SK-N-SH (cell line): ENCODE measurements at regions not wholly inside any gene's neighbourhood (a gene's known extent, or its start where the extent isn't known, plus 50 kb on each side); places are given as distances from the start of the nearest gene placed in this dataset.

Experiments
- CTCF ChIA-PET: fragments of 300-600, 350-600 bp; formaldehyde crosslinking; extraction: SDS; loops from one replicate; lab custom pipeline; 2021; lab: Yijun Ruan, JAX
- POLR2A ChIA-PET: fragments of 350-600 bp; sonication (Branson Sonifier 250); formaldehyde crosslinking; extraction: SDS; loops from one replicate; lab custom pipeline; 2020; ENCODE audit warnings: antibody characterized with exemption, inconsistent platforms; lab: Yijun Ruan, JAX
- DNase-seq: peaks from one replicate; pipeline ENCODE4 v3.0.0; 2012
- H2AFZ ChIP-seq: fragments of 200-600 bp; sonication (generic); 2 replicates; pipeline ENCODE4 v1.8.1; 2016; ENCODE audit warnings: antibody characterized with exemption, mild to moderate bottlenecking, low read depth
- H3F3A ChIP-seq: fragments of 200-600 bp; sonication (generic); replicated peaks from 2 replicates; pipeline ENCODE3; 2016; ENCODE audit warnings: antibody characterized with exemption, mild to moderate bottlenecking; ENCODE audit not compliant: insufficient read depth
- H3K27ac ChIP-seq, 2 experiments: fragments of 200-500 bp in 1 of 2; fragments of 200-600 bp in 1 of 2; sonication (Bioruptor generic) in 1 of 2; sonication (generic), shearing (Covaris generic) in 1 of 2; 2 replicates each; pipeline versions ENCODE4 v1.5.1 to v1.6.1; 2014 to 2016; ENCODE audit warnings: low read depth in 2 of 2, inconsistent platforms in 1 of 2, low read length in 1 of 2, mild to moderate bottlenecking in 1 of 2, mixed read lengths in 1 of 2
- H3K27me3 ChIP-seq: fragments of 200-600 bp; sonication (generic), shearing (Covaris generic); 2 replicates; pipeline ENCODE4 v1.6.1; 2016; ENCODE audit warnings: mixed run types; ENCODE audit not compliant: insufficient read depth
- H3K36me3 ChIP-seq, 2 experiments: fragments of 200-500 bp in 1 of 2; fragments of 200-600 bp in 1 of 2; sonication (Bioruptor generic) in 1 of 2; sonication (generic) in 1 of 2; replicated peaks in 1 of 2; 2 replicates each; pipeline versions ENCODE3 to v1.5.1; 2014 to 2016; ENCODE audit warnings: low read length in 1 of 2, mild to moderate bottlenecking in 1 of 2; ENCODE audit not compliant: insufficient read depth in 2 of 2, control insufficient read depth in 1 of 2
- H3K4me1 ChIP-seq, 2 experiments: fragments of 200-500 bp in 1 of 2; fragments of 200-600 bp in 1 of 2; sonication (Bioruptor generic) in 1 of 2; sonication (generic), shearing (Covaris generic) in 1 of 2; 2 replicates each; pipeline versions ENCODE4 v1.5.1 to v1.6.1; 2014 to 2016; ENCODE audit warnings: low read depth in 1 of 2, low read length in 1 of 2, mixed run types in 1 of 2; ENCODE audit not compliant: insufficient read depth in 2 of 2, control insufficient read depth in 1 of 2
- H3K4me2 ChIP-seq: fragments of 200-600 bp; sonication (generic), shearing (Covaris generic); 2 replicates; pipeline ENCODE4 v1.6.1; 2017; ENCODE audit warnings: mixed run types
- H3K4me3 ChIP-seq, 2 experiments: fragments of 200-500 bp in 1 of 2; fragments of 200-600 bp in 1 of 2; sonication (Bioruptor generic) in 1 of 2; sonication (generic), shearing (Covaris generic) in 1 of 2; 2 replicates each; pipeline versions ENCODE4 v1.5.1 to v1.8.1; 2014 to 2016; ENCODE audit warnings: low read depth in 2 of 2, inconsistent platforms in 1 of 2, low read length in 1 of 2, mild to moderate bottlenecking in 1 of 2, mixed read lengths in 1 of 2, moderate library complexity in 1 of 2
- H3K79me2 ChIP-seq: fragments of 200-600 bp; sonication (generic); 2 replicates; pipeline ENCODE4 v1.8.1; 2017; ENCODE audit warnings: mild to moderate bottlenecking; ENCODE audit not compliant: insufficient read depth
- H3K9ac ChIP-seq: fragments of 200-600 bp; sonication (generic); 2 replicates; pipeline ENCODE4 v1.6.1; 2017; ENCODE audit warnings: mixed run types
- H3K9me2 ChIP-seq: fragments of 200-600 bp; sonication (generic); 2 replicates; pipeline ENCODE4 v1.6.1; 2017; ENCODE audit warnings: mixed run types
- H3K9me3 ChIP-seq: fragments of 200-600 bp; sonication (generic); 2 replicates; pipeline ENCODE4 v1.6.1; 2017; ENCODE audit warnings: mixed run types, mild to moderate bottlenecking, moderate library complexity
- H4K20me1 ChIP-seq: fragments of 200-600 bp; sonication (generic); 2 replicates; pipeline ENCODE4 v1.6.1; 2017; ENCODE audit warnings: mild to moderate bottlenecking, mixed run types; ENCODE audit not compliant: insufficient read depth
- CHD2 ChIP-seq: fragments of 150-350 bp; IDR thresholded peaks from 2 replicates; pipeline ENCODE4 v1.6.1; 2018; ENCODE audit warnings: low read length; ENCODE audit not compliant: partially characterized antibody
- CTCF ChIP-seq: fragments of 200-600 bp; sonication (generic); IDR thresholded peaks from 2 replicates; pipeline ENCODE4 v1.6.1; 2017; ENCODE audit warnings: antibody characterized with exemption, mild to moderate bottlenecking, moderate library complexity
- ELF1 ChIP-seq: IDR thresholded peaks from 2 replicates; pipeline ENCODE4 v1.4.0; 2012
- EP300 ChIP-seq, 2 experiments: IDR thresholded peaks; 2 replicates each; pipeline versions ENCODE4 v1.4.0 to v1.6.1; 2012; ENCODE audit warnings: borderline replicate concordance in 1 of 2, low read depth in 1 of 2, low read length in 1 of 2
- FOSL2 ChIP-seq: IDR thresholded peaks from 2 replicates; pipeline ENCODE4 v1.4.0; 2012; ENCODE audit warnings: low read depth, mild to moderate bottlenecking, moderate library complexity, borderline replicate concordance
- FOXJ3 ChIP-seq: sonication (generic); formaldehyde crosslinking; IDR thresholded peaks from 2 replicates; pipeline ENCODE4 v1.5.1; 2020; ENCODE audit warnings: mild to moderate bottlenecking, missing genetic modification reagents
- FOXM1 ChIP-seq: IDR thresholded peaks from 2 replicates; pipeline ENCODE4 v1.4.0; 2012; ENCODE audit warnings: low read depth, mild to moderate bottlenecking
- GABPA ChIP-seq: IDR thresholded peaks from 2 replicates; pipeline ENCODE4 v1.4.0; 2012; ENCODE audit warnings: low read depth, mild to moderate bottlenecking
- GATA2 ChIP-seq: sonication (generic); formaldehyde crosslinking; IDR thresholded peaks from 2 replicates; pipeline ENCODE4 v1.5.0; 2020; ENCODE audit warnings: mild to moderate bottlenecking, missing genetic modification reagents
- JUND ChIP-seq: IDR thresholded peaks from 2 replicates; pipeline ENCODE4 v1.4.0; 2012
- MXI1 ChIP-seq: IDR thresholded peaks from 2 replicates; pipeline ENCODE4 v1.6.1; 2012; ENCODE audit warnings: mild to moderate bottlenecking, low read depth, low read length, improper control_type of control experiment
- NFIC ChIP-seq: IDR thresholded peaks from 2 replicates; pipeline ENCODE4 v1.4.0; 2012; ENCODE audit warnings: borderline replicate concordance
- RAD21 ChIP-seq: IDR thresholded peaks from 2 replicates; pipeline ENCODE4 v1.6.1; 2012; ENCODE audit warnings: mild to moderate bottlenecking, low read length
- RCOR1 ChIP-seq: fragments of 150-350 bp; IDR thresholded peaks from 2 replicates; pipeline ENCODE4 v1.6.1; 2017; ENCODE audit warnings: antibody characterized with exemption, low read length
- RXRA ChIP-seq: IDR thresholded peaks from 2 replicates; pipeline ENCODE4 v1.4.0; 2012; ENCODE audit warnings: low read depth, mild to moderate bottlenecking, borderline replicate concordance
- SIN3A ChIP-seq: IDR thresholded peaks from 2 replicates; pipeline ENCODE4 v1.6.1; 2012; ENCODE audit warnings: low read depth, mild to moderate bottlenecking, low read length, moderate library complexity, borderline replicate concordance
- SMC3 ChIP-seq: IDR thresholded peaks from 2 replicates; pipeline ENCODE4 v1.6.1; 2012; ENCODE audit warnings: low read depth, low read length, improper control_type of control experiment
- TEAD4 ChIP-seq: IDR thresholded peaks from 2 replicates; pipeline ENCODE4 v1.4.0; 2012; ENCODE audit warnings: mild to moderate bottlenecking, borderline replicate concordance; ENCODE audit not compliant: insufficient read depth
- YY1 ChIP-seq: IDR thresholded peaks from 2 replicates; pipeline ENCODE4 v1.4.0; 2012; ENCODE audit warnings: low read depth, mild to moderate bottlenecking
- WGBS: methylation state at CpG from one replicate; pipeline ENCODE4 v1.1.6; 2017; ENCODE audit warnings: low lambda C conversion rate; 5-methylcytosine and 5-hydroxymethylcytosine counted together
- TF ChIP-seq, protein P1 (sequence below): IDR thresholded peaks from 2 replicates; pipeline ENCODE4 v1.4.0; 2012; ENCODE audit warnings: low read depth
- TF ChIP-seq, protein P2 (sequence below): IDR thresholded peaks from 2 replicates; pipeline ENCODE4 v1.6.1; 2012; ENCODE audit warnings: mild to moderate bottlenecking, low read depth, low read length, moderate library complexity
- TF ChIP-seq, protein P3 (sequence below): IDR thresholded peaks from 2 replicates; pipeline ENCODE4; 2012

DNA sequence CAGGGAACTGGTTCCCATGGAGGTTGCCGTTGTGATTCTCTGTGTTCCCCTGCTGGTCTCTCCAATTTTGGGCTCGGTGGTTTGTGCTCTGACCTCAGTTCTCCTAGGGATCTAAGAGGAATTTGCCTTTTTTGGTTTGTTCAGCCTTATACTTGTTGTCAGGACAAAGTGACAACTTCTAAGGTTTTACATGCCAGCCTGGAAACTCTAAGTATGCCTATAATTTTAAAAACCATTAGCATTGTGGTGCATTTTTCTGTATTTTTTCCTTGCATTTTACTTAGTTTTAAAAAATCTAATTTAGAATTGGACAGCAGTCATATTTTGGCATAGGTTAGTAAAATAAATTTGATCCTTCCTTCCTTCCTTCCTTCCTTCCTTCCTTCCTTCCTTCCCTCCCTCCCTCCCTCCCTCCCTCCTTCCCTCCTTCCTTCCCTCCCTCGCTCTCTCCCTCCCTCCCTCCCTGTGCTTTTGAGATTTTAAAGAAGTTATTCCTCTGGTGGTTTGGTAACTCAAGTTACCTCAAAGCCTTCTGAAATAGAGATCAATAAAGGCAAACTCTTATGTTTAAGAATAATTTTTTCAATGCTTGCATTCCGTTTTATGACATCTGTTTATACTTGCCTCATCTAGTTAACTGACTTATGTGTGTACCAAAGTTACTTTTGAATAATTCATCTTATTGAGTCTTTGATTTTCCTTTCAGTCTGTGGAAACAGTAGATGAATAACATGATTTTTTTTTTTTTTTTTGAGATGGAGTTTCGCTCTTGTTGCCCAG lies 141.3 kb upstream of the RGS17 start:
- H3K27ac ChIP-seq: peak overlapping the region in 1 of 2 experiments; percentile 11; a peak in 1 of 4 replicates
- H3K27me3 ChIP-seq: no peaks in the 10 kb centered on the region

DNA sequence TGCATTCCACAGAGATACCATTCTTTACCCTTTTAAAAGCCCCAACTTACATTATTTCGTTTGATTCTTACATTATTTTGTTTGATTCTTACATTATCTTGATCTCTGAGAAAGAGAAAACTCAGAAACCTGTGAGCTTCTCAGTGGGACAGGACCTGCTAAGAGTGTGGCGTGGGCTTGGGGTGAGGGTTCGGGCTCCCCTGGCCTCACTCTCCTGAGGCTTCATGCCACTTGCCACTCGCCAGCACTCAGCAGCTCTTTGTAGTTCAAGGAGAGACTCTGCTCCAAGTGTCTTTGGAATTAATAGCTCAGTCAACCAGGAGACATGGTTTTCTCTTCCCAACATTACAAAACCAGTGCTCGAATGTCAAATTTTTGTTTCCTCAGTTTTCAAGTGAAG lies 132.4 kb upstream of the RGS17 start:
- Histone ChIP-seq H3K4me3 (no peak overlapping the region), H3K27me3 (no peaks in the 10 kb centered on the region), H3K9me3 (no peaks in the 10 kb centered on the region), H3K9ac (no peak overlapping the region), H3K36me3 (no peaks in the 10 kb centered on the region), H3K79me2 (no peaks in the 10 kb centered on the region), H4K20me1 (no peaks in the 10 kb centered on the region), H3K4me2 (no peak overlapping the region), H3K27ac (no peak overlapping the region), H3K9me2 (no peaks in the 10 kb centered on the region), H3F3A (no peaks in the 10 kb centered on the region), H3K4me1 (peaks cover 0 to under 1% of the 10 kb centered on the region in 2 experiments; a peak in 1 of 4 replicates), H2AFZ (no peak overlapping the region)
- ChIA-PET POLR2A (no interaction called here), CTCF (no interaction called here)
- DNase-seq: no peak
- 54% methylated on average over 5 of the region's 5 CpGs for WGBS
- TF ChIP-seq, protein P1, sequence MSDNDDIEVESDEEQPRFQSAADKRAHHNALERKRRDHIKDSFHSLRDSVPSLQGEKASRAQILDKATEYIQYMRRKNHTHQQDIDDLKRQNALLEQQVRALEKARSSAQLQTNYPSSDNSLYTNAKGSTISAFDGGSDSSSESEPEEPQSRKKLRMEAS: no peak
- TF ChIP-seq JUND (no peak), RXRA (no peak), FOXJ3 (CRISPR knock-in tag) (no peak), EP300 (IDR thresholded peaks at IDR 0.05; ENCODE audit: borderline replicate concordance in 1 of 2, low read depth in 1 of 2, low read length in 1 of 2) (no peak), MXI1 (no peak), CHD2 (no peak), FOXM1 (no peak), TEAD4 (no peak)
- TF ChIP-seq, protein P2, sequence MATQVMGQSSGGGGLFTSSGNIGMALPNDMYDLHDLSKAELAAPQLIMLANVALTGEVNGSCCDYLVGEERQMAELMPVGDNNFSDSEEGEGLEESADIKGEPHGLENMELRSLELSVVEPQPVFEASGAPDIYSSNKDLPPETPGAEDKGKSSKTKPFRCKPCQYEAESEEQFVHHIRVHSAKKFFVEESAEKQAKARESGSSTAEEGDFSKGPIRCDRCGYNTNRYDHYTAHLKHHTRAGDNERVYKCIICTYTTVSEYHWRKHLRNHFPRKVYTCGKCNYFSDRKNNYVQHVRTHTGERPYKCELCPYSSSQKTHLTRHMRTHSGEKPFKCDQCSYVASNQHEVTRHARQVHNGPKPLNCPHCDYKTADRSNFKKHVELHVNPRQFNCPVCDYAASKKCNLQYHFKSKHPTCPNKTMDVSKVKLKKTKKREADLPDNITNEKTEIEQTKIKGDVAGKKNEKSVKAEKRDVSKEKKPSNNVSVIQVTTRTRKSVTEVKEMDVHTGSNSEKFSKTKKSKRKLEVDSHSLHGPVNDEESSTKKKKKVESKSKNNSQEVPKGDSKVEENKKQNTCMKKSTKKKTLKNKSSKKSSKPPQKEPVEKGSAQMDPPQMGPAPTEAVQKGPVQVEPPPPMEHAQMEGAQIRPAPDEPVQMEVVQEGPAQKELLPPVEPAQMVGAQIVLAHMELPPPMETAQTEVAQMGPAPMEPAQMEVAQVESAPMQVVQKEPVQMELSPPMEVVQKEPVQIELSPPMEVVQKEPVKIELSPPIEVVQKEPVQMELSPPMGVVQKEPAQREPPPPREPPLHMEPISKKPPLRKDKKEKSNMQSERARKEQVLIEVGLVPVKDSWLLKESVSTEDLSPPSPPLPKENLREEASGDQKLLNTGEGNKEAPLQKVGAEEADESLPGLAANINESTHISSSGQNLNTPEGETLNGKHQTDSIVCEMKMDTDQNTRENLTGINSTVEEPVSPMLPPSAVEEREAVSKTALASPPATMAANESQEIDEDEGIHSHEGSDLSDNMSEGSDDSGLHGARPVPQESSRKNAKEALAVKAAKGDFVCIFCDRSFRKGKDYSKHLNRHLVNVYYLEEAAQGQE: no peak

More for the DNA sequence above, 141.3 kb upstream of the RGS17 start:
- no peaks in the 10 kb centered on the region for H3K9me2 ChIP-seq
- CTCF ChIA-PET: no interaction called here
- peaks cover 0 to 2% of the 10 kb centered on the region in 2 experiments; a peak in 2 of 4 replicates for H3K4me1 ChIP-seq
- no peak overlapping the region for H2AFZ ChIP-seq
- POLR2A ChIA-PET: no interaction called here
- no peaks in the 10 kb centered on the region for H3F3A ChIP-seq
- WGBS: 76% methylated on average over 5 of the region's 5 CpGs
- no peaks in the 10 kb centered on the region for H3K79me2 ChIP-seq
- H3K9me3 ChIP-seq: no peaks in the 10 kb centered on the region
- H3K36me3 ChIP-seq: no peaks in the 10 kb centered on the region
- no peak overlapping the region for H3K4me3 ChIP-seq
- H3K9ac ChIP-seq: no peak overlapping the region
- TF ChIP-seq NFIC (no peak), RAD21 (no peak), SIN3A (no peak), FOSL2 (no peak), ELF1 (no peak), JUND (no peak), CTCF (no peak), YY1 (no peak), CHD2 (no peak), SMC3 (no peak), GATA2 (CRISPR knock-in tag) (no peak), RCOR1 (no peak), GABPA (no peak)
- TF ChIP-seq, protein P3, sequence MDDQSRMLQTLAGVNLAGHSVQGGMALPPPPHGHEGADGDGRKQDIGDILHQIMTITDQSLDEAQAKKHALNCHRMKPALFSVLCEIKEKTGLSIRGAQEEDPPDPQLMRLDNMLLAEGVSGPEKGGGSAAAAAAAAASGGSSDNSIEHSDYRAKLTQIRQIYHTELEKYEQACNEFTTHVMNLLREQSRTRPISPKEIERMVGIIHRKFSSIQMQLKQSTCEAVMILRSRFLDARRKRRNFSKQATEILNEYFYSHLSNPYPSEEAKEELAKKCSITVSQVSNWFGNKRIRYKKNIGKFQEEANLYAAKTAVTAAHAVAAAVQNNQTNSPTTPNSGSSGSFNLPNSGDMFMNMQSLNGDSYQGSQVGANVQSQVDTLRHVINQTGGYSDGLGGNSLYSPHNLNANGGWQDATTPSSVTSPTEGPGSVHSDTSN: no peak
- H4K20me1 ChIP-seq: no peaks in the 10 kb centered on the region
- no peak for DNase-seq
- H3K4me2 ChIP-seq: no peak overlapping the region
